GM12892 (cell line): ENCODE measurements at regions not wholly inside any gene's neighbourhood (a gene's known extent, or its start where the extent isn't known, plus 50 kb on each side); places are given as distances from the start of the nearest gene placed in this dataset.

ENCODE experiments used
- POLR2A ChIP-seq: IDR thresholded peaks from 2 replicates; pipeline ENCODE4 v1.6.1; 2011; ENCODE audit warnings: low read depth, low read length, control low read depth
- POLR2AphosphoS5 ChIP-seq: IDR thresholded peaks from 2 replicates; pipeline ENCODE4 v1.6.1; 2011; ENCODE audit warnings: low read depth, low read length, control low read depth
- TAF1 ChIP-seq: IDR thresholded peaks from 2 replicates; pipeline ENCODE4 v1.6.1; 2011; ENCODE audit warnings: low read depth, mild to moderate bottlenecking, control low read depth, low read length, borderline replicate concordance

DNA sequence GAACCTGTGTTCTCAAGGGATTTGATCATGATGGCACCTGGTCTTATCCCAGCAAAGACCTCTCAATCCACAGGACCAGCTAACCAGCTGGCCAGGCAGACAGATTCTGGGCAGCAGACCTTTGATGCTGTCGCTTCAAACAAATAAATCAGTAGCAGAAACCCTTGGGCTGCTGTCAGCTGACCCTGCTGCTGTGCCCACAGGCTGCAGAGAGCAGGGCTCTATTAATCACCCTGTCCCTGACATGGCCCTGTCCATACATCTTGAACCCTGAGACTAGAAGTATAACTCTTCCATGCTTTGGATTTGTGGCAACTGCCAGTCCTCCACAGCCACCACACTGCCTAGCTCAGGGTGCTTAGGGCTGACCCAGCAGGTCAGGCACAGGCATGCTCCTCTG, 244.1 kb upstream of the PODXL start:
- TF ChIP-seq TAF1 (no peak), POLR2A (no peak), POLR2AphosphoS5 (no peak)
